ENCODE measurements at regions not wholly inside any gene's neighbourhood (a gene's known extent, or its start where the extent isn't known, plus 50 kb on each side); places are given as distances from the start of the nearest gene placed in this dataset.

DNA sequence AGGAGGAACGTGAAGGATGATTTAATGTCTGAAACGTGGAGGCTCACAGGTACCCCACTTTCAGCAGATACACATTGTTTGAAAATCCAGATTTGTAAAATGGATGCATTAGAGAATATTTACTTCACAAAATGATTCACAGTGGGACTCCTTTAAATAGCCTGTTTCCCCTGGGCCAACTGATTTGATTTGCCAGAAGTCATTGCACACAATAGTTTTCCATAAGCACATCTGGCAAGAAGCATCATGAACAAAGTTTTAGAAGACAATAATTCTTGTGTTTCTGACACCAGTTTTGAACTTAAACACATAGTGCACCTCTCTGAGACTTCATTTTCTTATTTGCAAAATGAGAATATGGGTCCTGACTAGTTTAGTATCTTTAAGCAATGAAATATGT is 451.4 kb upstream of the SLC14A2 start:
- H3K27ac ChIP-seq (ENCODE audit: low read depth, low read length, poor library complexity, severe bottlenecking): no peak overlapping the region
- BruUV-seq (replicated peaks): no TSS peak
- H3K4me3 ChIP-seq (ENCODE audit: low read depth, low read length, poor library complexity, severe bottlenecking): no peak overlapping the region
- no peaks in the 10 kb centered on the region for H4K20me1 ChIP-seq (ENCODE audit: insufficient read depth, low read length)
- no peaks in the 10 kb centered on the region for H3K9me3 ChIP-seq (ENCODE audit: low read length)
- H3K79me2 ChIP-seq (ENCODE audit: insufficient read depth, low read depth, low read length): no peaks in the 10 kb centered on the region
- no peak for DNase-seq (ENCODE audit: low spot score)
- no peaks in the 10 kb centered on the region for H3K4me1 ChIP-seq (ENCODE audit: insufficient read depth, low read length, poor library complexity, severe bottlenecking)
- H3K4me2 ChIP-seq (ENCODE audit: low read length): no peak overlapping the region
- ChIA-PET POLR2A (interaction anchor here (1.0 kb wide), 1 partner anchor 49 kb away, joined by 4 read pairs; no protein-coding TSS in a partner anchor), CTCF (ENCODE audit: unreplicated experiment) (no interaction called here)
- no peak for TF ChIP-seq EZH2phosphoT487 (IDR thresholded peaks at IDR 0.05; ENCODE audit: borderline replicate concordance, low read depth, low read length)
- TF ChIP-seq, protein P1, sequence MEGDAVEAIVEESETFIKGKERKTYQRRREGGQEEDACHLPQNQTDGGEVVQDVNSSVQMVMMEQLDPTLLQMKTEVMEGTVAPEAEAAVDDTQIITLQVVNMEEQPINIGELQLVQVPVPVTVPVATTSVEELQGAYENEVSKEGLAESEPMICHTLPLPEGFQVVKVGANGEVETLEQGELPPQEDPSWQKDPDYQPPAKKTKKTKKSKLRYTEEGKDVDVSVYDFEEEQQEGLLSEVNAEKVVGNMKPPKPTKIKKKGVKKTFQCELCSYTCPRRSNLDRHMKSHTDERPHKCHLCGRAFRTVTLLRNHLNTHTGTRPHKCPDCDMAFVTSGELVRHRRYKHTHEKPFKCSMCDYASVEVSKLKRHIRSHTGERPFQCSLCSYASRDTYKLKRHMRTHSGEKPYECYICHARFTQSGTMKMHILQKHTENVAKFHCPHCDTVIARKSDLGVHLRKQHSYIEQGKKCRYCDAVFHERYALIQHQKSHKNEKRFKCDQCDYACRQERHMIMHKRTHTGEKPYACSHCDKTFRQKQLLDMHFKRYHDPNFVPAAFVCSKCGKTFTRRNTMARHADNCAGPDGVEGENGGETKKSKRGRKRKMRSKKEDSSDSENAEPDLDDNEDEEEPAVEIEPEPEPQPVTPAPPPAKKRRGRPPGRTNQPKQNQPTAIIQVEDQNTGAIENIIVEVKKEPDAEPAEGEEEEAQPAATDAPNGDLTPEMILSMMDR (conservative IDR thresholded peaks at IDR 0.05; ENCODE audit: low read length): no peak
- no peaks in the 10 kb centered on the region for H3K9me2 ChIP-seq (ENCODE audit: insufficient read depth, low read length)
- H3K36me3 ChIP-seq (ENCODE audit: insufficient read depth, low read length): no peaks in the 10 kb centered on the region
- intact Hi-C loops (cut with micrococcal nuclease; ENCODE audit: unreplicated experiment): no loop called here
- H2AFZ ChIP-seq (ENCODE audit: low read length): no peak overlapping the region

DNA sequence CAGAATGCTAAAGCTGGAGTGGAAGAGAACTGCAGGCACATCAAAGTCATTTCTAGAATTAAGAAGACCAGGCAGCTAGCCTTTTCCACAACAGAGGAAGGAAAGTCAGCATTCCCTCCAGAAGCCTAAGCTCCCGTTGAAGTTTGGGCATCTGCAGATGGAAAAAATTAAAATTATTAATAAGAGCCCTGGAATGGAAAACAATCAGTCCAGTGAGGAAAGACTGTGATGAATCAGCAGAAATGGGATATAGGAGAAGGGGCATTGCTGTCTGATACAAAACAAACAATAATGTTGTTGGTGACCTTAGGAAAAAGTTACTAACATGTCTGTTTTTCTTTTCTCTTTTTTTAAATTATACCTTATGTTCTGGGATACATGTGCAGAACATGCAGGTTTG is 450.7 kb upstream of the SLC14A2 start:
- Histone ChIP-seq H3K4me2 (ENCODE audit: low read length) (no peak overlapping the region), H3K9me2 (ENCODE audit: insufficient read depth, low read length) (no peaks in the 10 kb centered on the region), H4K20me1 (ENCODE audit: insufficient read depth, low read length) (no peaks in the 10 kb centered on the region), H3K79me2 (ENCODE audit: insufficient read depth, low read depth, low read length) (no peaks in the 10 kb centered on the region), H3K9me3 (ENCODE audit: low read length) (no peaks in the 10 kb centered on the region), H3K4me3 (ENCODE audit: low read depth, low read length, poor library complexity, severe bottlenecking) (no peak overlapping the region), H3K36me3 (ENCODE audit: insufficient read depth, low read length) (no peaks in the 10 kb centered on the region), H3K27ac (ENCODE audit: low read depth, low read length, poor library complexity, severe bottlenecking) (no peak overlapping the region), H3K4me1 (ENCODE audit: insufficient read depth, low read length, poor library complexity, severe bottlenecking) (no peaks in the 10 kb centered on the region), H2AFZ (ENCODE audit: low read length) (no peak overlapping the region)
- no TSS peak for BruUV-seq (replicated peaks)
- POLR2A ChIA-PET: interaction anchor here (1.0 kb wide), 1 partner anchor 50 kb away, joined by 4 read pairs; no protein-coding TSS in a partner anchor
- TF ChIP-seq, protein P1 (conservative IDR thresholded peaks at IDR 0.05; ENCODE audit: low read length): no peak
- no peak for TF ChIP-seq EZH2phosphoT487 (IDR thresholded peaks at IDR 0.05; ENCODE audit: borderline replicate concordance, low read depth, low read length)
- DNase-seq (ENCODE audit: low spot score): no peak
- intact Hi-C loops (cut with micrococcal nuclease; ENCODE audit: unreplicated experiment): no loop called here
- CTCF ChIA-PET (ENCODE audit: unreplicated experiment): no interaction called here

DNA sequence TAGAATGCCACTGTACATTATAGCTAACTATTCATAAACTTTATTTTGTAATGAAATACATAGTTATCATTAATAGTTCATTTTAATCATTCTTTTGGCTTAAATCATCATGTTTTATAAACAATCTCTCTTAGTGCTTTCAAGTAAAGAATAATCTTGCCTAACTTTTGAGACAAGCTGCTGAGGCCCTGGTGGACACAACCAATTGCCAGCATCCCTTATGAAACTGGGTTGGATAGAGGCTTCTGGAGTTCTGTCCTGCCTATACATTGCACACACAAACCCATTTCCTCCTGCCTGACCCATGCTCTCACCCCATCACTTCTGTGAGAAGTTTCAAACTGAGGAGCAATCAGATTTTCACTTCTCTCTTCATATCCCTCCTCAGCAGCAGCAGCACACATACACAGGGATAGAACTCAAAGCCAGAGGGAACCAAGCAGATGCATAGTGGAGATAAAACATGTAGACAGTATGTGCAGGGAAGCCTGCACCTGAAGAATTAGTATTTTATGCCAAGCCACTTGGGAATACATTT is 450.0 kb upstream of the SLC14A2 start:
- Histone ChIP-seq H3K9me2 (ENCODE audit: insufficient read depth, low read length) (no peaks in the 10 kb centered on the region), H4K20me1 (ENCODE audit: insufficient read depth, low read length) (no peaks in the 10 kb centered on the region), H3K4me1 (ENCODE audit: insufficient read depth, low read length, poor library complexity, severe bottlenecking) (no peaks in the 10 kb centered on the region), H3K4me2 (ENCODE audit: low read length) (no peak overlapping the region), H3K79me2 (ENCODE audit: insufficient read depth, low read depth, low read length) (no peaks in the 10 kb centered on the region), H3K27ac (ENCODE audit: low read depth, low read length, poor library complexity, severe bottlenecking) (no peak overlapping the region), H3K9me3 (ENCODE audit: low read length) (no peaks in the 10 kb centered on the region), H3K4me3 (ENCODE audit: low read depth, low read length, poor library complexity, severe bottlenecking) (no peak overlapping the region), H2AFZ (ENCODE audit: low read length) (no peak overlapping the region), H3K36me3 (ENCODE audit: insufficient read depth, low read length) (no peaks in the 10 kb centered on the region)
- ChIA-PET CTCF (ENCODE audit: unreplicated experiment) (no interaction called here), POLR2A (no interaction called here)
- BruUV-seq (replicated peaks): no TSS peak
- intact Hi-C loops (cut with micrococcal nuclease; ENCODE audit: unreplicated experiment): no loop called here
- TF ChIP-seq, protein P1 (conservative IDR thresholded peaks at IDR 0.05; ENCODE audit: low read length): no peak
- no peak for TF ChIP-seq EZH2phosphoT487 (IDR thresholded peaks at IDR 0.05; ENCODE audit: borderline replicate concordance, low read depth, low read length)
- no peak for DNase-seq (ENCODE audit: low spot score)
